ENCODE measurements at regions not wholly inside any gene's neighbourhood (a gene's known extent, or its start where the extent isn't known, plus 50 kb on each side); places are given as distances from the start of the nearest gene placed in this dataset.

- TF ChIP-seq CTCF (IDR thresholded peaks at IDR 0.05) (no peak), POLR2A (IDR thresholded peaks at IDR 0.05) (no peak)
Observed at GRCh38 chrX:7198499-7198898, 50.5 kb upstream of the PUDP start.
